ENCODE measurements at regions not wholly inside any gene's neighbourhood (a gene's known extent, or its start where the extent isn't known, plus 50 kb on each side); places are given as distances from the start of the nearest gene placed in this dataset.
"Not testable (repeated sequence)": the region's sequence is repeated elsewhere in the genome, so short reads cannot be mapped to it uniquely, and the experiment has no call there.

- in situ Hi-C loops (cut with MboI; ENCODE audit: low sequenced_read_pairs); DNase-seq (ENCODE audit: low spot score in 2 of 2); H3K4me1 ChIP-seq; H3K36me3 ChIP-seq (replicated peaks); H3K27me3 ChIP-seq (ENCODE audit: low read depth); H3K4me3 ChIP-seq; H3K9me3 ChIP-seq: not testable (repeated sequence)
Observed at GRCh38 chr2:175593686-175594525, 408.2 kb downstream of the LNPK start.

DNA sequence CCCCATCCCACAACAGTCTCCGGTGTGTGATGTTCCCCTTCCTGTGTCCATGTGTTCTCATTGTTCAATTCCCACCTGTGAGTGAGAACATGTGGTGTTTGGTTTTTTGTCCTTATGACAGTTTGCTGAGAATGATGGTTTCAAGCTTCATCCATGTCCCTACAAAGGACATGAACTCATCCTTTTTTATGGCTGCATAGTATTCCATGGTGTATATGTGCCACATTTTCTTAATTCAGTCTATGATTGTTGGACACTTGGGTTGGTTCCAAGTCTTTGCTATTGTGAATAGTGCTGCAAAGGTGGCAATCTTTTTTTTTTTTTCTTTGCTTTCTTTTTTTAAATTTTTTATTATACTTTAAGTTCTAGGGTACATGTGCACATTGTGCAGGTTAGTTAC, 406.7 kb upstream of the ATP5MC3 start:
- in situ Hi-C loops (cut with MboI; ENCODE audit: low sequenced_read_pairs), result not testable (repeated sequence)

GRCh38 chr2:175585496-175585895, 404.0 kb upstream of the ATP5MC3 start:
- in situ Hi-C loops (cut with MboI; ENCODE audit: low sequenced_read_pairs), result no loop called here

More for the DNA sequence above, 406.7 kb upstream of the ATP5MC3 start:
- not testable (repeated sequence) for H3K4me3 ChIP-seq; H3K27me3 ChIP-seq (ENCODE audit: low read depth); H3K36me3 ChIP-seq (replicated peaks); H3K9me3 ChIP-seq; H3K4me1 ChIP-seq; DNase-seq (ENCODE audit: low spot score in 2 of 2)

DNA sequence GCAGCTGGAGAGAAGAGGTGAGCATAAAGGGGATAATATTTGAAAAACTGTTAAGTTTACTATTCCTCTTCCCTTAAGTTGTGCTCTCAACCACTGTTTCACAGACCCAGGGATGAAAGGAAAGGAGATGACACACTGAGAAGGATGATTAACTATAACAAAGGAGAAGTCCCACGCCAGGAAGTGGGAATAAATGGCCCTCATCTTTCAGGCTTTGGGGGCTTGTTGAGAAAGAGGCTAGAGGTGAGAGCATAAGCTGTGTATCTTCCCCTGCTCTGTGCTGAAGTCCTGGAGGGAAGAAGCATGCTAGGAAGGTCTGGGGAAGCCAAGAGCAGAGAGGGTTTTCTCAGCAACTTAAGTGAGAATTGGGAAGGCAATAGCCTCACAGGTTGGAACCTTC, 399.1 kb upstream of the ATP5MC3 start:
- H3K36me3 ChIP-seq (replicated peaks), result no peaks in the 10 kb centered on the region
- in situ Hi-C loops (cut with MboI; ENCODE audit: low sequenced_read_pairs), result no loop called here
- no peaks in the 10 kb centered on the region for H3K4me1 ChIP-seq
- no peaks in the 10 kb centered on the region for H3K27me3 ChIP-seq (ENCODE audit: low read depth)
- DNase-seq (ENCODE audit: low spot score in 2 of 2), result no peak
- no peak overlapping the region for H3K4me3 ChIP-seq
- H3K9me3 ChIP-seq, result no peaks in the 10 kb centered on the region

More at GRCh38 chr2:175585496-175585895, 404.0 kb upstream of the ATP5MC3 start:
- DNase-seq (ENCODE audit: low spot score in 2 of 2), result no peak
- Histone ChIP-seq H3K9me3 (no peaks in the 10 kb centered on the region), H3K27me3 (ENCODE audit: low read depth) (no peaks in the 10 kb centered on the region), H3K36me3 (replicated peaks) (no peaks in the 10 kb centered on the region), H3K4me1 (no peaks in the 10 kb centered on the region), H3K4me3 (no peak overlapping the region)

GRCh38 chr2:175579646-175580045, 398.1 kb upstream of the ATP5MC3 start:
- Histone ChIP-seq H3K4me1 (no peaks in the 10 kb centered on the region), H3K9me3 (no peaks in the 10 kb centered on the region), H3K27me3 (ENCODE audit: low read depth) (no peaks in the 10 kb centered on the region), H3K36me3 (replicated peaks) (no peaks in the 10 kb centered on the region), H3K4me3 (no peak overlapping the region)
- DNase-seq (ENCODE audit: low spot score in 2 of 2), result no peak
- in situ Hi-C loops (cut with MboI; ENCODE audit: low sequenced_read_pairs), result no loop called here

DNA sequence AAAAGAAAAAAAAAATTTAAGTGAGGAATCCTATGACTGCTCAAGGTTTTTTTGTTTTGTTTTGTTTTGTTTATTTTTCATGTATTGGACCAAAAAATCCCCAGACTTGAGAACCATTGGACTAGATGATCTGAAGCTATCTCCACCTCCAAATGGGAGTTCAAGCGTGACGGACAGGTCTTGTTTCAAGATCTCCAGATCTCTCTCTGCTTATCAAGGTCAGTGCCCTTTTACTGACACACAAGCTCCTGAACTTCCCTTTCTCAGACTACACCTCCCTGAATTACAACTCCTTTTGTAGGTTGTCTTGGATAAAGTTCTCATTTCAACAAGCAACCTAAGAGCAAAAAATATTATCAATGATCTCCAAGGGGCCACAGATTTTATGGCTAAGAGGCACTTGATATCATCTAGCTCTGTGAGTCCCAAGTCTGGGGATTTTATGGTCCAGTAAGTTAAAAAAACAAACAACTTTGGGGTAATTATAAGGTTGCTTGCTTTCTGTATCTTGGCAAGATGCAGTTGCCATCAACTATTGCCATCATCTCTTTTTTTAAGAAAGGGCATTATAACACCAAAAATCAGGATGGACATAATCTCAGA, 396.0 kb upstream of the ATP5MC3 start:
- no peak overlapping the region for H3K4me3 ChIP-seq
- H3K9me3 ChIP-seq, result no peaks in the 10 kb centered on the region
- no peaks in the 10 kb centered on the region for H3K27me3 ChIP-seq (ENCODE audit: low read depth)
- no peaks in the 10 kb centered on the region for H3K4me1 ChIP-seq
- in situ Hi-C loops (cut with MboI; ENCODE audit: low sequenced_read_pairs), result no loop called here
- no peaks in the 10 kb centered on the region for H3K36me3 ChIP-seq (replicated peaks)
- DNase-seq (ENCODE audit: low spot score in 2 of 2), result no peak

- in situ Hi-C loops (cut with MboI; ENCODE audit: low sequenced_read_pairs), result no loop called here
- Histone ChIP-seq H3K9me3 (no peaks in the 10 kb centered on the region), H3K27me3 (ENCODE audit: low read depth) (no peaks in the 10 kb centered on the region), H3K36me3 (replicated peaks) (no peaks in the 10 kb centered on the region), H3K4me1 (no peaks in the 10 kb centered on the region), H3K4me3 (no peak overlapping the region)
- DNase-seq (ENCODE audit: low spot score in 2 of 2), result no peak
Observed at GRCh38 chr2:175576875-175577274, 395.4 kb upstream of the ATP5MC3 start.

DNA sequence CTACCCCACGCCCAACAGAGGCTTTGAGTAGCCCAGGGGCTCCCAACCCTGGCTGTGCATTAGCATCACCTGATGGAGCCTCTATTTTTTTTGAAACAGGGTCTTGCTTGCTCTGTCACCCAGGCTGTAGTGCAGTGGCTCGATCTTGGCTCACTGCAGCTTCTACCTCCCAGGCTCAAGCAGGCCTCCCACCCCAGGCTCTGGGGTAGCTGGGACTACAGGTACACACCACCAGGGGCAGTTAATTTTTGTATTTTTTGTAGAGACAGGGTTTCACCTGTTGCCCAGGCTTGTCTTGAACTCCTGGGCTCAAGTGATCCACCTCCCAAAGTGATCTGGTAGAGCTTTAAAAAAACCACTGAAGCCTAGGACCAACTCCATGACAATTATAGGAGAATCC, 394.8 kb upstream of the ATP5MC3 start:
- Histone ChIP-seq H3K9me3 (no peaks in the 10 kb centered on the region), H3K4me1 (no peaks in the 10 kb centered on the region), H3K4me3 (no peak overlapping the region), H3K27me3 (ENCODE audit: low read depth) (no peaks in the 10 kb centered on the region), H3K36me3 (replicated peaks) (no peaks in the 10 kb centered on the region)
- no peak for DNase-seq (ENCODE audit: low spot score in 2 of 2)
- in situ Hi-C loops (cut with MboI; ENCODE audit: low sequenced_read_pairs), result no loop called here

DNA sequence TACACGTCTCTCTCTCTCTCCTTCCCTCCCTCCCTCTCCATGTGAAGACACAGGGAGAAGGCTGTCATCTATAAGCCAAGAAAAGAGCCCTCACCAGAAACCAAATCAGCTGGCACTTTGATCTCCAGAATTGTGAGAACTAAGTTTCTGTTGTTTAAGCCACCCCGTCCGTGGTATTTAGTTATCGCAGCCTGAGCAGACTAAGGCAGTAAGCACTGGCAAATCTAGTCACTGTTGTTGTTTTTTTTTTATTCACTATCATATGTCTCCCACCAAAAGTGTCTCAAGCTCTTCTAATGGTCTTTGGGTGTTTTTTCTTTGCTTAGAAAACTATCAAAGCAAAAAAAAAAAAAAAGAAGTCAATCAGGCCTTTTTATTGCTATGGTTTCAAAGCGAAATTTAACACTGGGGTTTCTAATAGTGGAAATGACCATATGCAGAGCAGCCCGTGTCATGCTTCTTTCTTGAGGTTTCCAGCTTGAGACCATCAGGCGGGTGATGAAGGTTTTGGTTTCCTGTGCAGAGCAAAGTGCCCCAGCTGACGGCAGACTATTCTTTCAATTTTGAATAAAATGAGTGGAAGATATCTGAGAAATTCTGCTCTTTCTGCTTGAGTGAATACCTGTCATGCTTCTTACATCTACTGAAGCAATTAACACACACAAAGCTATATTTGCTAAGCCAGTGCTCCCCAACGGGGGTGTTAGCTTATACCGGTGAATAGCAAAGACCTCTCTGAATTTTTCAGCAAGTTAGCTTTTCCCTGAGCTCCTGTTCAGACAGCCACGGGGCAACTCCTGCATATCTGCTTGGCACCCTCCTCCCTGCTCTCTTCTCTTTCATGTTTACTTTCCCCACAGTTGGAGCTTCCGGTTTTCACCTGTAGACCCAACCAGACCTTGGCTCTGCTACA, 394.1 kb upstream of the ATP5MC3 start:
- Histone ChIP-seq H3K4me3 (no peak overlapping the region), H3K4me1 (no peaks in the 10 kb centered on the region), H3K27me3 (ENCODE audit: low read depth) (no peaks in the 10 kb centered on the region), H3K36me3 (replicated peaks) (no peaks in the 10 kb centered on the region), H3K9me3 (no peaks in the 10 kb centered on the region)
- in situ Hi-C loops (cut with MboI; ENCODE audit: low sequenced_read_pairs), result no loop called here
- no peak for DNase-seq (ENCODE audit: low spot score in 2 of 2)

DNA sequence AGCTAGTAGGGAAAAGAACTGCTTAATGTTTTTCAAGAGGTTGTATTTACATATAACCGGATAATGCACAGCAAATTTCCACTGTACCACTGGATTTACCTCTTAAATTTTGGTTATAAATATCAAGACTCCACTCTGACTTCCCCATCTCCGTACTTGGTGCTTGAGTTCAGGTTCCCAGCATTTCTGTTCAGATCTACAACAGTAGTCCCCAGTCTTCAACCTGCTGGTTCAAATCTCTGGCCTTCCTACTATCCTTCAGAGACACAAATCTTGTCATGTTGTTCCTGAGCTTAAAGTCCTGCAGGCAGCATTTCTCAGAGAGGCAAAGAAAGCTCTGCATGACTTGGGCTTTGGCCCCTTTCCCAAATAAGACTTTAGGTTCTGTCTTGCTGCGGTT, 392.6 kb upstream of the ATP5MC3 start:
- Histone ChIP-seq H3K27me3 (ENCODE audit: low read depth) (no peaks in the 10 kb centered on the region), H3K4me1 (no peaks in the 10 kb centered on the region), H3K9me3 (no peaks in the 10 kb centered on the region), H3K4me3 (no peak overlapping the region), H3K36me3 (replicated peaks) (no peaks in the 10 kb centered on the region)
- in situ Hi-C loops (cut with MboI; ENCODE audit: low sequenced_read_pairs), result no loop called here
- no peak for DNase-seq (ENCODE audit: low spot score in 2 of 2)

GRCh38 chr2:175571078-175571653, 389.7 kb upstream of the ATP5MC3 start:
- Histone ChIP-seq H3K27me3 (ENCODE audit: low read depth) (no peaks in the 10 kb centered on the region), H3K36me3 (replicated peaks) (no peaks in the 10 kb centered on the region), H3K4me1 (no peaks in the 10 kb centered on the region), H3K9me3 (no peaks in the 10 kb centered on the region), H3K4me3 (no peak overlapping the region)
- in situ Hi-C loops (cut with MboI; ENCODE audit: low sequenced_read_pairs), result no loop called here
- DNase-seq (ENCODE audit: low spot score in 2 of 2), result no peak

DNA sequence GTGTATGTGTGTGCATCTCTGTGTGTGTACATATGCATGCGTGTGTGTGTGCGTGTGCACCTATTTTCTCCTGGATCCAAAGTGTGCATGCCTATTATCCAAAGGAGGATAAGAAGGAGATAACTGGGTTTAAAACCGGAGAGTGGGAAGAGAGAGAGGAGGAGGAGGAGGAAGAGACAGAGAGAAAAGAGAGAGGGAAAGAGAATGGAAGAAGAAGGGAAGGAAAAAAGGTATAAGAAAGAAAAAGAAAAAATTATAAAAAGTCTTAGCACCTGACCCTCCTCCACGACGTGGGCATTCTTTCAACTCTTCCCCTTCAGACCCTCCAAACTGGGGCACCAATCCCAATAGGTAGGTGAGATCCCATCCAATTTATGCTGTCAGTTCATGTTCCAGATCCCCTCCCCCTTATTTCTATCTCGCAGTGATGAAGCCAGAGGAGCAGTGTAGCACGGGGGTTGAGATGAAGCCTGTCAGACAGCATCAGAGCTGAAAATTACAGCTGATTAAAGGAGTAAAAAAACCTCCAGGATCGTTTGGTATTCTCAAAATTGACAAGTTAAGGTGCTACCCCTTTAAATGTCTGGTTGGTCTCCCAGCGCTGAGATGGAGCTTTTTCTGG, 386.7 kb upstream of the ATP5MC3 start:
- DNase-seq (ENCODE audit: low spot score in 2 of 2), result no peak
- H3K9me3 ChIP-seq, result no peaks in the 10 kb centered on the region
- peaks cover 6% of the 10 kb centered on the region; the same call in 1 of the 2 replicates for H3K4me1 ChIP-seq
- in situ Hi-C loops (cut with MboI; ENCODE audit: low sequenced_read_pairs), result no loop called here
- H3K36me3 ChIP-seq (replicated peaks), result no peaks in the 10 kb centered on the region
- H3K27me3 ChIP-seq (ENCODE audit: low read depth), result no peaks in the 10 kb centered on the region
- H3K4me3 ChIP-seq, result no peak overlapping the region

- in situ Hi-C loops (cut with MboI; ENCODE audit: low sequenced_read_pairs), result no loop called here
- Histone ChIP-seq H3K9me3 (no peaks in the 10 kb centered on the region), H3K27me3 (ENCODE audit: low read depth) (no peaks in the 10 kb centered on the region), H3K4me3 (no peak overlapping the region), H3K4me1 (peaks cover 6% of the 10 kb centered on the region; the same call in 1 of the 2 replicates), H3K36me3 (replicated peaks) (no peaks in the 10 kb centered on the region)
- no peak for DNase-seq (ENCODE audit: low spot score in 2 of 2)
Observed at GRCh38 chr2:175567435-175568061, 386.0 kb upstream of the ATP5MC3 start.

All from HAP-1 (cell line).